ENCODE measurements at regions not wholly inside any gene's neighbourhood (a gene's known extent, or its start where the extent isn't known, plus 50 kb on each side); places are given as distances from the start of the nearest gene placed in this dataset.

- Histone ChIP-seq H3K18ac (ENCODE audit: extremely low read depth, low read length) (no peak overlapping the region), H3K14ac (ENCODE audit: insufficient read length) (no peak overlapping the region), H3K27me3 (replicated peaks in 1 of 4; ENCODE audit: control insufficient read depth in 3 of 4, extremely low read depth in 1 of 4, insufficient read depth in 3 of 4, low read length in 3 of 4) (no peaks in the 10 kb centered on the region), H3K9ac (replicated peaks in 1 of 4; ENCODE audit: extremely low read depth in 1 of 4, low read depth in 3 of 4, low read length in 3 of 4) (no peak overlapping the region), H2AK5ac (ENCODE audit: low read depth, low read length) (no peak overlapping the region), H3K23ac (ENCODE audit: insufficient read length) (no peak overlapping the region), H3K36me3 (ENCODE audit: control insufficient read depth in 2 of 4, insufficient read depth in 4 of 4, low read length in 3 of 4) (no peaks in the 10 kb centered on the region), H3K4me1 (replicated peaks in 1 of 4; ENCODE audit: control insufficient read depth in 3 of 4, insufficient read depth in 4 of 4, low read length in 3 of 4) (no peaks in the 10 kb centered on the region), H2BK120ac (replicated peaks; ENCODE audit: low read depth, low read length) (no peak overlapping the region), H4K8ac (ENCODE audit: extremely low read depth, insufficient read depth, low read length) (no peak overlapping the region), H4K91ac (replicated peaks; ENCODE audit: insufficient read length, low read length) (no peak overlapping the region), H4K20me1 (replicated peaks in 1 of 2; ENCODE audit: control insufficient read depth in 1 of 2, insufficient read depth in 2 of 2, low read length in 2 of 2) (no peaks in the 10 kb centered on the region), H2AFZ (ENCODE audit: low read length) (no peak overlapping the region), H3K9me3 (ENCODE audit: insufficient read depth in 2 of 2, low read depth in 1 of 2, low read length in 1 of 2) (no peaks in the 10 kb centered on the region), H2BK20ac (ENCODE audit: low read length) (no peak overlapping the region), H2BK12ac (ENCODE audit: low read depth, low read length) (no peak overlapping the region), H3K23me2 (ENCODE audit: low read depth, low read length) (no peaks in the 10 kb centered on the region), H2BK15ac (ENCODE audit: low read length) (no peak overlapping the region), H3K79me1 (ENCODE audit: low read depth, low read length) (no peaks in the 10 kb centered on the region), H3K4ac (replicated peaks; ENCODE audit: insufficient read length, low read depth, low read length) (no peak overlapping the region), H3K56ac (replicated peaks; ENCODE audit: insufficient read length, low read depth, low read length) (no peak overlapping the region), H4K5ac (ENCODE audit: insufficient read length, low read depth, low read length) (no peak overlapping the region), H3K27ac (ENCODE audit: low read depth, low read length) (no peak overlapping the region), H3K4me2 (ENCODE audit: insufficient read depth in 1 of 2, low read depth in 2 of 2, low read length in 2 of 2) (no peak overlapping the region), H3K4me3 (ENCODE audit: extremely low read depth in 1 of 4, insufficient read depth in 2 of 4, low read depth in 3 of 4, low read length in 4 of 4) (no peak overlapping the region), H3K79me2 (ENCODE audit: control insufficient read depth in 1 of 2, insufficient read depth in 2 of 2, low read length in 2 of 2) (no peaks in the 10 kb centered on the region), H2BK5ac (ENCODE audit: low read depth, low read length) (no peak overlapping the region)
- DNase-seq (ENCODE audit: low read depth in 1 of 2, low spot score in 2 of 2) (no peak), FAIRE-seq (no peak)
- ChIA-PET POLR2A (ENCODE audit: partially characterized antibody) (no interaction called here), CTCF (ENCODE audit: partially characterized antibody) (interaction anchor here (0.6 kb wide), 1 partner anchor 124 kb away, joined by 3 read pairs; no protein-coding TSS in a partner anchor)
- whole genome bisulfite sequencing, 2 experiments (ENCODE audit: extremely low coverage in 1 of 2, insufficient coverage in 1 of 2, insufficient read length in 1 of 2, insufficient replicate concordance in 2 of 2, low coverage in 1 of 2, low lambda C conversion rate in 2 of 2, missing lambda C conversion rate in 1 of 2), result 100% methylated on average over 1 of the region's 1 CpG; no CpG with 5 or more reads in 1 of the 2 experiments
- TF ChIP-seq TEAD4 (IDR thresholded peaks at IDR 0.05; ENCODE audit: low read depth, low read length), result no peak
- no peak for TF ChIP-seq POLR2AphosphoS5 (IDR thresholded peaks at IDR 0.05; ENCODE audit: low read depth, low read length)
- no peak for TF ChIP-seq FOSL1 (IDR thresholded peaks at IDR 0.05; ENCODE audit: insufficient read depth, low read depth, low read length)
- no peak for TF ChIP-seq CHD2 (IDR thresholded peaks at IDR 0.05; ENCODE audit: low read length)
- no peak for TF ChIP-seq SIX5 (IDR thresholded peaks at IDR 0.05; ENCODE audit: low read depth, low read length)
- TF ChIP-seq CHD1 (IDR thresholded peaks at IDR 0.05; ENCODE audit: low read depth, low read length), result no peak
- no peak for TF ChIP-seq JUN (IDR thresholded peaks at IDR 0.05; ENCODE audit: low read depth, low read length)
- TF ChIP-seq RAD21 (IDR thresholded peaks at IDR 0.05 in 1 of 2, conservative IDR thresholded peaks at IDR 0.05 in 1 of 2; ENCODE audit: low read depth in 2 of 2, low read length in 2 of 2), result no peak
- TF ChIP-seq MAFK (IDR thresholded peaks at IDR 0.05; ENCODE audit: low read depth, low read length), result no peak
- TF ChIP-seq TAF7 (optimal IDR thresholded peaks at IDR 0.05; ENCODE audit: borderline replicate concordance, low read depth, low read length), result no peak
- no peak for TF ChIP-seq HDAC6 (IDR thresholded peaks at IDR 0.05; ENCODE audit: low read depth, low read length)
- no peak for TF ChIP-seq POLR2A (IDR thresholded peaks at IDR 0.05; ENCODE audit: control extremely low read depth in 1 of 2, low read depth in 2 of 2, low read length in 2 of 2)
- no peak for TF ChIP-seq KDM5A (IDR thresholded peaks at IDR 0.05; ENCODE audit: low read length)
- TF ChIP-seq SP1 (IDR thresholded peaks at IDR 0.05; ENCODE audit: low read depth, low read length), result no peak
- TF ChIP-seq KDM4A (IDR thresholded peaks at IDR 0.05; ENCODE audit: low read depth, low read length, severe bottlenecking), result no peak
- TF ChIP-seq JUND (IDR thresholded peaks at IDR 0.05; ENCODE audit: low read length), result no peak
- no peak for TF ChIP-seq RBBP5 (IDR thresholded peaks at IDR 0.05; ENCODE audit: borderline replicate concordance, low read depth, low read length)
Observed at GRCh38 chr5:143610946-143611345, 201.0 kb upstream of the HMHB1 start.
